ENCODE measurements at regions not wholly inside any gene's neighbourhood (a gene's known extent, or its start where the extent isn't known, plus 50 kb on each side); places are given as distances from the start of the nearest gene placed in this dataset.

- DNase-seq (ENCODE audit: low spot score, unreplicated experiment): no peak
- peaks cover 3% of the 10 kb centered on the region for H3K27me3 Mint-ChIP-seq
- H3K9me3 Mint-ChIP-seq (ENCODE audit: low read depth): peaks cover 3% of the 10 kb centered on the region
- no peak for TF ChIP-seq CTCF (IDR thresholded peaks at IDR 0.05; ENCODE audit: unreplicated experiment)
- H3K4me3 Mint-ChIP-seq (ENCODE audit: low read depth): no peak overlapping the region
- H3K36me3 Mint-ChIP-seq (ENCODE audit: insufficient read depth): no peaks in the 10 kb centered on the region
- H3K4me1 Mint-ChIP-seq (ENCODE audit: low read depth): peaks cover 10% of the 10 kb centered on the region
- no peak overlapping the region for H3K27ac Mint-ChIP-seq
These were observed 170.4 kb upstream of the LDB2 start for GRCh38 chr4:17068891-17069290.

GRCh38 chr4:17068392-17068791, 169.9 kb upstream of the LDB2 start:
- H3K4me3 Mint-ChIP-seq (ENCODE audit: low read depth): no peak overlapping the region
- H3K9me3 Mint-ChIP-seq (ENCODE audit: low read depth): peaks cover 3% of the 10 kb centered on the region
- no peak overlapping the region for H3K27ac Mint-ChIP-seq
- no peaks in the 10 kb centered on the region for H3K36me3 Mint-ChIP-seq (ENCODE audit: insufficient read depth)
- no peak for TF ChIP-seq CTCF (IDR thresholded peaks at IDR 0.05; ENCODE audit: unreplicated experiment)
- no peak for DNase-seq (ENCODE audit: low spot score, unreplicated experiment)
- H3K4me1 Mint-ChIP-seq (ENCODE audit: low read depth): peaks cover 7% of the 10 kb centered on the region
- peaks cover 3% of the 10 kb centered on the region for H3K27me3 Mint-ChIP-seq

- Mint-ChIP-seq H3K4me1 (ENCODE audit: low read depth) (no peaks in the 10 kb centered on the region), H3K36me3 (ENCODE audit: insufficient read depth) (no peaks in the 10 kb centered on the region), H3K9me3 (ENCODE audit: low read depth) (peaks cover 3% of the 10 kb centered on the region), H3K27ac (no peak overlapping the region), H3K27me3 (peaks cover 3% of the 10 kb centered on the region), H3K4me3 (ENCODE audit: low read depth) (no peak overlapping the region)
- no peak for DNase-seq (ENCODE audit: low spot score, unreplicated experiment)
- no peak for TF ChIP-seq CTCF (IDR thresholded peaks at IDR 0.05; ENCODE audit: unreplicated experiment)
These were observed 168.5 kb upstream of the LDB2 start for GRCh38 chr4:17066972-17067371.

- H3K9me3 Mint-ChIP-seq (ENCODE audit: low read depth): peaks cover 3% of the 10 kb centered on the region
- H3K27ac Mint-ChIP-seq: no peak overlapping the region
- no peaks in the 10 kb centered on the region for H3K36me3 Mint-ChIP-seq (ENCODE audit: insufficient read depth)
- H3K4me1 Mint-ChIP-seq (ENCODE audit: low read depth): no peaks in the 10 kb centered on the region
- TF ChIP-seq CTCF (IDR thresholded peaks at IDR 0.05; ENCODE audit: unreplicated experiment): no peak
- H3K27me3 Mint-ChIP-seq: peaks cover 3% of the 10 kb centered on the region
- no peak for DNase-seq (ENCODE audit: low spot score, unreplicated experiment)
- H3K4me3 Mint-ChIP-seq (ENCODE audit: low read depth): no peak overlapping the region
These were observed 167.8 kb upstream of the LDB2 start for GRCh38 chr4:17066236-17066635.

- no peak overlapping the region for H3K27ac Mint-ChIP-seq
- H3K4me3 Mint-ChIP-seq (ENCODE audit: low read depth): no peak overlapping the region
- H3K4me1 Mint-ChIP-seq (ENCODE audit: low read depth): no peaks in the 10 kb centered on the region
- DNase-seq (ENCODE audit: low spot score, unreplicated experiment): no peak
- peaks cover 2% of the 10 kb centered on the region for H3K9me3 Mint-ChIP-seq (ENCODE audit: low read depth)
- no peaks in the 10 kb centered on the region for H3K36me3 Mint-ChIP-seq (ENCODE audit: insufficient read depth)
- no peak for TF ChIP-seq CTCF (IDR thresholded peaks at IDR 0.05; ENCODE audit: unreplicated experiment)
- H3K27me3 Mint-ChIP-seq: peaks cover 3% of the 10 kb centered on the region
These were observed 167.4 kb upstream of the LDB2 start for GRCh38 chr4:17065821-17066220.

Data from progenitor cell of endocrine pancreas (in vitro differentiated cells).